Fibroblast of pulmonary artery (primary cell): ENCODE measurements at regions not wholly inside any gene's neighbourhood (a gene's known extent, or its start where the extent isn't known, plus 50 kb on each side); places are given as distances from the start of the nearest gene placed in this dataset.
"Not testable (repeated sequence)": the region's sequence is repeated elsewhere in the genome, so short reads cannot be mapped to it uniquely, and the experiment has no call there.

Source experiments
- DNase-seq: peaks from one replicate; pipeline ENCODE4 v3.0.0-alpha.2; 2010; ENCODE audit warnings: low read depth
- H3K4me3 ChIP-seq: replicated peaks from 2 replicates; pipeline ENCODE4 v1.5.1; 2011; ENCODE audit warnings: low read depth, mild to moderate bottlenecking, control low read depth, low read length, moderate library complexity
- CTCF ChIP-seq: IDR thresholded peaks from 2 replicates; pipeline ENCODE4 v1.5.1; 2011; ENCODE audit warnings: mild to moderate bottlenecking, control low read depth, low read length, inconsistent platforms; ENCODE audit errors: missing control alignments

- DNase-seq, H3K4me3 ChIP-seq: not testable (repeated sequence)
Measured at GRCh38 chr16:29333492-29334097, 72.9 kb downstream of the NPIPB11 start.

GRCh38 chr16:29330623-29331022 is 75.9 kb downstream of the NPIPB11 start:
- H3K4me3 ChIP-seq, DNase-seq: not testable (repeated sequence)

GRCh38 chr16:29328528-29328927 is 78.0 kb downstream of the NPIPB11 start:
- DNase-seq = not testable (repeated sequence)

GRCh38 chr16:29327631-29328408 is 78.7 kb downstream of the NPIPB11 start:
- peak; percentile 64 for DNase-seq
- not testable (repeated sequence) for H3K4me3 ChIP-seq

More at GRCh38 chr16:29328528-29328927, 78.0 kb downstream of the NPIPB11 start:
- H3K4me3 ChIP-seq = not testable (repeated sequence)

GRCh38 chr16:29326164-29327125 is 80.1 kb downstream of the NPIPB11 start:
- H3K4me3 ChIP-seq, DNase-seq: not testable (repeated sequence)

GRCh38 chr16:29323725-29324124 is 82.8 kb downstream of the NPIPB11 start:
- not testable (repeated sequence) for H3K4me3 ChIP-seq, DNase-seq

- no peak overlapping the region for H3K4me3 ChIP-seq
- TF ChIP-seq CTCF = no peak
- DNase-seq = no peak
Measured at GRCh38 chr16:29321585-29321984, 84.9 kb downstream of the NPIPB11 start.

GRCh38 chr16:29321000-29321393 is 85.5 kb downstream of the NPIPB11 start:
- no peak for DNase-seq
- no peak for TF ChIP-seq CTCF
- no peak overlapping the region for H3K4me3 ChIP-seq

GRCh38 chr16:29320274-29320999 is 86.1 kb downstream of the NPIPB11 start:
- H3K4me3 ChIP-seq = no peak overlapping the region
- DNase-seq = no peak
- TF ChIP-seq CTCF = no peak
